HG02973 (cell line): ENCODE measurements at regions not wholly inside any gene's neighbourhood (a gene's known extent, or its start where the extent isn't known, plus 50 kb on each side); places are given as distances from the start of the nearest gene placed in this dataset.
A peak's percentile ranks its signal among the peaks of the same experiment; 100 is the strongest.

ENCODE experiments used
- ATAC-seq: cut with Tn5 transposase; IDR thresholded peaks from one replicate; pipeline ENCODE4 v1.9.1; 2021; ENCODE audit warnings: moderate library complexity; ENCODE audit not compliant: unreplicated experiment

DNA sequence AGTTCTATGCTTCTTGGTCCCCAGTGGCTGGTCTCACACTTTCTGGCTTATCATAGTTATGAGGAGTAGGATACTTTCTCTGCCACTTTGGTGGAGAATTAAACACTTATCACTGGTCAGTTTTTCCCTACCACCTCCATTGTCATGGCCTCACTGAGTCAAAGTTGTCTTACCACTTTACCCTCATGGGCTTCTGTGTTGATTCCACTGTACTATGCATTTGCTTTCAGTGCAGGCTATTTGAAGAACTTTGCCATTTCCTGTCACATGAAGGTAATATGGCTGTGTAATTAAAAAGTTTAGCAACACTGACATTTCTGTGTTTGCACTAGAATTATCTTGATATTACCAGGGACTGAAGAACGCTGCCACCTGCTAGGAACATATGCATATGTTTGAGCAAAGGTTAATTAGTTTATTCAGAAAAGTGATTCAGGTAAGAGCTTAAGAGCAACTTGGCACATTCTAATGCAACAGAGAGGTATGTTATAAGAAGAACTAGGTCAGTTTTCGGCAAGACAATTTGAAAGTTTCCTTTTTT lies 377.3 kb downstream of the PDCD6IP start:
- no peak for ATAC-seq

DNA sequence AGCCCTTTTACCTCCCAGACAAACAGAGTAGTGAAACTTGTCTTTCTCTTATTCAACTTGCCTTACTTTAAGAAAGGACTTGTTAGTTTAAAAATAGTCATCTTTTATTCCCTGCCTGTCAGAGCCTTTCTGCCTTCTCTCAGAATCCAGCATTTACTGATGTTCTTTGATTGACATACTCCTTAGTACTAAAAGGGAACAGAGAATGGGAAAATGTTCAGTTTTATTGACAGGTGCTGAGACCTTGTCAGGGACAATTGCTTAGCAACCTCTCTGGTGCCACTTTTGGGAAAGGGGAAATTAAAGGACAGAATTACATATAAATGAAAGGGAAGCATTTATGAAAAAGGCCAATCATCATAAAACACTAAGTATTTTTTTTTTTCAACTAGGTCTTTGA lies 378.3 kb downstream of the PDCD6IP start:
- ATAC-seq, result no peak

DNA sequence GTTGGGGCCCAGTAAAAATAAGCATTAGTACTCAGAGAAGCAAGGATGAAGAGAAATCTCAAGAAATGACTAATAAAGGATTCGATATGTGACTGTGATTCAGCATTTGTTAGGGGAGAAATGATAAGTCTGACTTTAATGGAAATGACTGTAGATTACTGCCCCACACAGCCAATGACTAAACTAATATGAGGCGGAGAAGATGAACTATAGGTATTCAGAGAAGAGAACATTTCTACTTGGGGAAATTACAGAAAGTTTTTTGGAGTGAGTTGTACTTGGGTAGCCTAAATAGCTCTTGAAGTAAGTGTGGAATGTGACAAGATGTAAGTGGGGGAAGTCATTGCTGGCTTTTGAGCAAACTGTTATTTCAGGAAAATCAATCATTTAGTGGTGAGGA lies 380.0 kb downstream of the PDCD6IP start:
- no peak for ATAC-seq

DNA sequence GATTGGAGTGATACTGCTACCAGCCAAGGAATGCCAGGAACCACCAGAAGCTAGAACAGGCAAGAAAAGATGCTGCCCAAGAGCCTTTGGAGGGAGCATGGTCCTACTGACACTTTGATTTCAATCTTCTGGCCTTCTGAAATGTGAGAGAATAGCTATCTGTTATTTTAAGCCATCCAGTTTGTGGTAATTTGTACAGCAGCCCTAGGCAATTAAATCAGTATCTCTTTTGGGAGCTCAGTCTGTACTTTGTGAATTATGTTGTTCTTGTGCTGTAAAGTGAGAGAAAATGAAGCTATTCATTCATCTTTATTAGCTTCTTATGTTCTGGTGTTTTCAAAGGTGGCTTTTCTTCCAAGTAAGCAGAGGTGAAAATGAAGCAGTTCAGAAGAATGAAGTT lies 381.3 kb downstream of the PDCD6IP start:
- no peak for ATAC-seq

DNA sequence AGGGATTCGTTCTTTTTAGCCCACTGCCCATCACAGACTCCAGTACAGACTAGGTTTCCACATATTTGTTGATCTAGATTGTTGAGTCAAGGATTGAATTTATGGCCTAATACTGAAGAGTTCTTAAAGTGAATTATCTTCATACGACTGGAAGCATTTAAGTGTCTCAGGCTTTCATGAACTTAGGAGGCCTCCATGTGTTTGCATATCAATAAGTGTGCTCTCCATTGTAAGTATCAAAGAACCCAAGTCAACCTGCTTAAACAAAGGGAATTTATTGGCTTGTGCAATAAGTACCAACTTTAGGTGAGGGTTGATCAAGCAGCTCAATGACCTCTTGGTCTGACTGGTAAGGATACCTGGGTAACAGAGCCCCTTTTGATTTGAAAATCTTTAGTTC lies 382.1 kb downstream of the PDCD6IP start:
- ATAC-seq, result no peak

DNA sequence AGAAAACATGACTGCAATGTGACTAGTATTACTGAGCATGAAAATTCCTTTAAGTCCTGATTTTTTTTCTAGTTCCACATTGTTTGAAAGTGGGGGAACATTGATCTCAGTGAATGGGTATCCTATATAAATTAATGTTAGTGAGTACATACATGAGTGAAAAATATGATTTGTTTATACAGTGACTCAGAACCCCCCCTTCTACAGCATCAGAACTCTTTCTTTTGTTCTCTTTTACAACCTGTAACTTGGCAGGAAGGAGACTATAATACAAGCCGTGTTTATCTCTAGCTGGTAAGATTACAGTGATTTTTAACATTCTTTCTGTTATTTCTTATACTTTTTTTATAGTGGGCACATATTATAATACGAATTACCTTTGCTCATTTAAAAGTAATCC lies 384.7 kb downstream of the PDCD6IP start:
- ATAC-seq, result no peak

DNA sequence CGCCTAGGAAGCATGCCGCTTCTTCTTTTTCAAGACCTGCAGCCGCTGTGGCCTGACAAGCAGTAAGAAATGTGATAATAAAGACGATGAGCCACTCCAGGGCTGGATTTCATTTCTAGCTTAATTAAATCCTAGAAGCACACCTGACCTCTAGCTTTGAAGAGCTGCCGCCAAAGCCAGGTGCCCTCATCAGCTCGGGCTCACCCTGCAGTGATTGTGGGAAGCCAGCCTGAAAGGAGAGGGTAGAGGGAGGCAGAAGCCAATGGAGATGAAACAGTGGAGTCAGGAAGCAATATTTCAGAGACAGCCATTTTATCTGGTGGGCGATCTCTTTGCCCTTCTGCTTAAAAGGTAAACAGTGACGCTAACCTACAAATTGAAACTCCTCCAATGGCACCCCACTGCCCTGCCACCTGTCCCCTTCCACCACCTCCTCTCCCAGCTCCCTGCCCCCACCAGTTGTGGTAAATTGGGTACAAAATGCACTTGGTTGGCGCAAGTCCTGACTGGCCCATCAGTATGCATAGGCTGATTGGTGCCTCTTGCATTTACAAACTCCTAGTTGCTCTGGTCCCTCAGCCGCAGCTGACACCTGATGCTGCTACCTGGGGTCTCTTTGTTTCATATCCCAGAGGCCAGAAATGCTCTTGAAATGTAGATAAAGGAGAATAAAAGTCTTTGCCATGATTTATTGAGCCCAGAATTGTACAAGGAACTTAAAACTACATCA lies 385.3 kb downstream of the PDCD6IP start:
- no peak for ATAC-seq

DNA sequence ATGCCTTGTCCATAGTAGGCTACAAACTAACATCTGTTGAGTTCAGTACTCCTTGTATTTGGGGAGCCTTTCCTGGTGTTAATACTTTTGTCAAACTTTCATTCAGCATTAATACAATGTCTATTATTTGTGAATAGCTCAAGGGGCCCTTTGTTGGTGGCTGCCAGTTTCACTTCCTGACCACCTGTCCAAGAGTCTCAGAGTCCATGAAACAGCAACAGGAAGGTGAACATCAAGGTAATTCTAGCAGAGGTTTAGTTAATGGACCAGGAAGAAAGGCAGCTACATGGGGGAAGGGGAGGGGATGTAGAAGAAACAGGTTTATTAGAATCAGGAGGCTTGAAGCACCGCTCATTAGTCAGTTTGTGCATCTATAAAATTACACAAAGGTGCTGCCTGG lies 386.9 kb downstream of the PDCD6IP start:
- ATAC-seq, result no peak

DNA sequence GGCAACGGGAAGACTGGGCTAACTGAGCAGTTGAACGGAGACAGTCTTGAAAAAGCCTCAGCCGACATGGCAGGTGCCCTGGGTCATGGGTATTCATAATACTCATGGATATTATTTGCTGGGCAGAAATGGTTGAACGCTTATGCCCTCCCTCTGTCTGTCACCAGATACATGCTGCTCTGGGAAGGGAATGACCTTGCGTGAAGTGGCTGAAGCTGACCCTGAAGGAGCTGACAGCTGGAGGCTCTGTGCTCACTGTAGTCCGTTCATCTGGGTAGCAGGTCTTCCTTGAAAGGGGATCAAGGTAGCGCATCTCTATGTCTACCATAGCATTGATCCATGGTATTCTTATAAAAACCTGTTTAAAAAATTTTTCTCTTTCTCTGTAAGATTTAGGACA lies 390.7 kb downstream of the PDCD6IP start:
- ATAC-seq, result no peak

DNA sequence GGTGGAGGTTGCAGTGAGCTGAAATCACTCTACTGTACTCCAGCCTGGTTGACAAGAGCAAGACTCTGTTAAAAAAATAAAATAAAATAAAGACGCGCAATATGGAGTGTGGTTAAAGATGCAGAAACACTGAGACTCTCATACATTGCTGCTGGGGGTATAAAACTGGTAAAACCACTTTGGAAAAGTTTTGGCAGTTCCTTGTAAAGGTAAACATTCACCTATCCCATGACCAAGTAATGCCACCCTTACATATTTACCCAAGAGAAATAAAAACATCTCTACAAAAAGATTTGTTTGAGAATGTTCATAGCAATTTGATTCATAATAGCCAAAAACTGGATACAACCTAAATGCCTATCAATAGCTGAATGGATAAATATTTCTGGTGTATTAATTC lies 398.5 kb downstream of the PDCD6IP start:
- ATAC-seq, result no peak

DNA sequence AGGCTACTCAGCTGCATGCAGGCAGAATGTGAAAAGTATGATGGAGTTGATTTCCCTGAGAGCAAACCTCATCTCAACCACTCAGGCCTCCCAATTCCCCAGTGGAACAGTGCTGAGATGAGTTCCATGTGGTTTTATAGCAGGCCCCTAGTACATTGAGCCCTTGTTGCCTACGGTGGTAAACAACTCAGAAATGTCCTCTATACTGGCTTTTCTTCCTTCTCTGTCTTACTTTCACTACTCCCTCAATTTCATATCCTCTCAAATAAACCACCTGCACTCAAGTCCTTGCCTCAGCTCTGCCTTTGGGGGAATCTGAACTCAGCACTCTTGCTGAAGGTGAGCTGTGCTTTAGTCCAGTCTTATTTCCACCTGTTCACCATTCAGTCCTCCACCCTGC lies 399.9 kb downstream of the PDCD6IP start:
- ATAC-seq, result peak; percentile 67

DNA sequence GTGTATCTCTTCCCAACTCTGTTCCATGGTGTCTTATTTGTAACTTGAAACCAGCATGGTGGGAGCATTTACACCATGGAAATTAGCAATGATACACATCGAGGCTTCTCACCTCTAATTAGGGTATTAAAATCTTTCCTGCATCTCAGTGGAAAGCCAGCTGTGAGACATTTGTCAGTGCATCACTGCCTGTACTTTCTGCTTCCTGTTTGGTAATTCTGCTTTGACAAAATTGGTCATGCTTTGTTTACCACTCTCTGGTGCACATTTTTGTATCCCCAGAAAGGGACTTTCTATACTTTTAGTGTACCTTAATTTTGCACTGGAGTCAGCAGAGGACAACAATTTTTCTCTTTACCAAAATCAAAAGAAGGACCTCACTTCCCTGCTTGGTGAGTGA lies 402.1 kb downstream of the PDCD6IP start:
- ATAC-seq, result peak; percentile 84

DNA sequence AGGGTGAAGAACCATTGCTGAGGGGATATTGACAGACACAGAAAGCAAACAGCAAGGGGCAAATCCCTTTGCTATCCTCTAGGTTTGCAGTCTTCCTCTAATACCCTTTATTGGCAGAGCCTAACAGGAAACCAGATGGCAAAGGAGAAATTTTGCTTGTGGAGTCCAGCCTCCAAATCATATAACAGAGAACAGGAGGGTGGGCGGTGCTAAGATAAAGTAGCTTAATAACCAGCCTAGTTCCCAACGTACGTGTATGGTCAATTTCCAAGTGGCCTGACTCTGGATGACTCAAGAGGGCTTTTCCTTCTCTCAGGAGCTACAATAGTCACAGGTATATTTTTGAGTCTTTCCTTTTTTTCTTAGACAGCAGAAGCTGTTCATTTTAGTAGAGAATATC lies 404.5 kb downstream of the PDCD6IP start:
- no peak for ATAC-seq

DNA sequence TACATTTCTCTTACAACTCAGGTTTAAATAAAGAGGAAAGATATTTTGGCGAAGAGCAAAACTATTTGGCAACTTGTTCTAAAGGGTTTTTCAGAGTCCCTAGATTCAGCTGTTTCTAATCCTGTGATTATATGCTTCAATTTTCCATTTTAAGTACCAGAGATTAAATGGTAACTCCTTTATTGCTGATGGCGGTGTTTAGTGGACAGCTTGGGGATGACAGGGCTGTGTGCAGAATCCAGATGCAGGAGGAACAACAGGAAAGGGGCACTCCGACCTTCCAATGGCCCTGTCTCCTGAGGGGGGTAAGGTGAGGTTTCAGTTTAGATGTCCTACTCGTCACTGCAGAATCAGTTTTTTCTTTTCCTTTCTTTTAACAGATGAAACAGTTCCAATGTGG lies 405.0 kb downstream of the PDCD6IP start:
- ATAC-seq, result no peak

DNA sequence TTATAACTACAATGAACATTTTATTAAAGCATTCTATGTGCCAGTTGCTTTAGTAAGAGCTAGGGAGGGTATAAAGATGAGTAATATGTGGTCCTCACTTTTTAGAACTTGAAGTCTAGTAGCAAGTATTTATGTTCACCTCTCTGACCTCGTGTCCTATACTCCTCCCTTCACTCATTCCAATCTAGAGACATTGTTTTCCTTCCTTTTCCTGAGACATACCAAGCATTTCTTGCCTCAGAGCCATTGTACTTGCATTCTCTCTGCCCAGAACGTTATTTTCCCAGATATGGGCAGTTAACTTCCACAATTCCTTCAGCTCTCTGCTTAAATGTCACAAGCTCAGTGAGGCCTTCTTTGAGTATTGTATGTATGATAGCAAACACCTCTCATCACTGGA lies 408.6 kb downstream of the PDCD6IP start:
- ATAC-seq, result no peak

DNA sequence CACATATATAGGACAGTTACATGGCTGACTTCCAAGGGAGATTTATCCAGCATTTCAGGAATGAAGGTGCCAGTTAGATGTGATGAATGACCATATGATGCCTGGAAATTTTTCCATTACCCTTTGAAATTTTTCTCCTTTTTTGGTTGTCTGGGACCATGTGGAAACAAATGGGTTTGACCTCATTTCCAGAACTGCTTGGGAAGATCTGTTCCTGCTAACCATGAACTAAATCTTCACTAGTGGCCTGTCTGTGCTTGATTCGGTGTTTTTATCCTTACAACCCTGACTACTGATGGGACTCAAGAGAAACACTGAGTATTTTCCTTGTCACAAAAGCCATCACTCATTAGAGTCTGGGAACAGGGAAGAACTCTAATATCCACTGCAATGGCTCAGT lies 409.4 kb downstream of the PDCD6IP start:
- ATAC-seq, result no peak

DNA sequence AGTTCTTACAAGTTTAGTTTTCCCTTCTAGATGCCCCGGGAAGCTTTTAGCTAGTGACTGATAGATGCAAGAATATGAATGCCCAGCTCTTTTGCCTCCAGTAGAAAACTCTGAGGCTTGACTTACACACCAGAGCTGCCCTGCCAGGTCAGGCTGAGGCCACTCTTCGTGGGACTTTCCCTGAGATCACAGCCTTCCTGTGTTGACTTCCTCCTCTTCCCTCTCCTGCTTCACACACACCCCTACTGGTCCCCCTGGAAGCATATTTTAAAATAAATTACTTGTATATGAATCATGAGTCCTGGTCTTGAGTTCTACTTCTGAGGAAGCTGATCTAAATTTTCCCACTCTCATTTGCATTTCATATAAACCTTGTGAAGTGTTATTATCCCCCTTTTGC lies 413.7 kb downstream of the PDCD6IP start:
- no peak for ATAC-seq

DNA sequence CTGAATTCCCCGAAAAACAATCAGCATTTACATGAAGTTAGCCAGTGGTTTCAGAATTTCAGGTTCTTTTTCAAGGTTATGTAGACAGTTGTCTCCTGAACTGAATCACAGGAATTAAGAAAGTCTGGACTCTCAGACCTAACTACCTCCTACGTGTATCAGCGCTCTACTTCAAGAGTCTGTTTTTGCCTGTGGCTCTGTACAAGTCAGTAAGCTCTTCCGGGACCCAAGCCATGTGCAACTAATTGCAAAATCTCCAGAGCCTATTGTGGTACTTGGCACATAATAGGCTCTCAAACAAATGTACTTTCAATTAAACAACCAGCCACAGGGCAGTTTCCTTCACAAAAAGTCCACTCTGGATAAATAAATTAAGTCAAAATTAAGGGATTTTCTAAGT lies 414.2 kb downstream of the PDCD6IP start:
- ATAC-seq, result no peak

DNA sequence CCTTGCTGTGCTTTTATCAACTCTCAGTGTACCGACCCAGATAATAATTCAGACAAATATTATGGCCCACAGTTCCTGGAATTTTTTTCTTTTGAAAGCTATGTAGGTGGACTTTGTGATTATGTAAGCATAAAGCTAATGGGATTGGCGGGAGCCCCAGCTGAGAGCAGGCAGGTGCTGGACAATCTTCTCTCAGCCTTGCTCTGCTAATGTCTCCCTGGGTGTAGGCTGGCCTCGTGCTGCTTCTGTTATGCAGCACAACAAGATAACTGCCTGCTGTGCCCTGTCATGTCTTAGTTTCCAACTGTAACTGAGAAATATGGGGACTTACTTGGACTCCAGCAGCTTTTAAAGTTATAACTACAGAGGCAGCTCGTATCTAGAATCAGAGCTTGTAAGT lies 415.0 kb downstream of the PDCD6IP start:
- ATAC-seq, result no peak

DNA sequence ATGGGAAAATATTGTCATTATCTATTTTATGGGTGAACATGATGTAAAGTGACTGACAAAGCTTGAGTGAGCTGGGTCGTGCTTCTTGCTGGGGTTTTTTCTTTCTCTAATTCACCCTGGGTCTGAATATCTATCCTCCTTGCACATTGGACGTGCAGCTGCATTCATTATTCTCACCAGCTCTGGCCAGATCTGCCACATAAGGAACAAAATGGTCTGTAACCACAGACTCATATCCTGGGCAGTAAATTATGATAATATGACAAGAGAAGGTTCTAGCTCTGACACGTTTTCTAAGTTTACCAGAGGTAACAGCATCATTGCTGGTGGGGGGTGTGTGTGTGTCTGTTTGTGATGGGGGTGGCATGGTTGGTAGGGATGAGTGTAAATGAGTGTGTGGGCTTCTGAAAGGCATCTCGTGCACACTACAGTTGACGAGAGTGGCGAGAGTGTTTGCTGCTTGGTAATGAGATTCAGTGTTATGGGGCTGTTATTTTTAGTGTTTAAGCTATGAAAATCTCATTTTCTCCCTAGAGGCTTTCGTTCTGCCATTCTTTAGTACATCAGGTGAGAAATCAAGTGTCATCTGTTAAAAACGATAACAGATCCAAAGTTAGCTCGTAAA lies 418.4 kb downstream of the PDCD6IP start:
- ATAC-seq, result no peak

DNA sequence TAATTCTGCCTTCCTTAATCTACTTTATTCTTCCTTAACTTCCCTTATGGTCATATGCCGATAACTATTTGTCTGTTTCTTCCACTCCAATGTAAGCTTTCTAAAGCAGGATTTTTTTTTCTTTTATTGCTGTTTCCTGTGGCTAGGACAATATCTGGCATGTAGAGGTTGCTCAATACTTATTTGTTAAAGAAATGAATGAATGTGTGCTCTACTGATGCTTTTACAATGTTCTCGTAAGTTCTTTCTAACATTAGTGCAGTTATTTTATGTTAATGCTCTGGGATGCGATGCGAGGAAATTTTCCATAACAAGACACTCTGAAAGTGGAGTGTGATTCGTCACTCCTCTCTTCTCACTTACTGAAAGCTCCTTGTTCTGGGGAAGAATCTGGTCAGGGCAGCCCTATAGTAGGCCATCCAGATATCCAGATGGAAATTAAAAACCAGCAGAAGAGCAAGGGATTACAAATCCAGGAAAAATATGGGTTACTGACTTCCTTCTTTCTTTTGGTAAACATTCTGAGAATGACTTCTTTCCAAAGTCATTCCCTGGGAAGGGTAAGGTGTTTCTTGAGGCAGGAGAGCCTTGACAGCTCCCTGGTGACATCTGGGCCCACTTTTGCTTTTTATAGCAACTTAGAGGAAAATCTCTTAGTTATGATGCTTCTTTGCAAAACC lies 420.4 kb downstream of the PDCD6IP start:
- ATAC-seq, result no peak

DNA sequence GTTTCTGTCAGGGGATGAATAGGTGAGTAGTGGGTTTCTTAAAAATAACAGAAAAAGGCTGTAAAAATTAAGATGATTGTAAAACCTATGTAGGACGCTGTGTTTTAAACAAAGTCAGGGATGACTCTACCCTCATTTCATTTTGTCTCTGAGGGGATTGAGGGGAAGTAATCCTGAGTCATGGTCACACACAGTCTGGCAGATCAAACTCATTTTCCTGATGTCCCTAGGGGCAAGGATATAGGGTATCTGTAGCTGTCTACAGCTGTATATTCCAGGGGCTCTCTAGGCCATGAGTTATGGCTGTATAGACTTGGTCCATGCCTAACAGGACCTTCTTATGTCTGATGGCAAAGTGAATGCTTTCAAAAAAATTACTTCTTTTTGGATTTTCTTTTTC lies 421.1 kb downstream of the PDCD6IP start:
- no peak for ATAC-seq
